NCI-H526 (cell line): ENCODE measurements at regions not wholly inside any gene's neighbourhood (a gene's known extent, or its start where the extent isn't known, plus 50 kb on each side); places are given as distances from the start of the nearest gene placed in this dataset.
"Not testable (repeated sequence)": the region's sequence is repeated elsewhere in the genome, so short reads cannot be mapped to it uniquely, and the experiment has no call there.

Source experiments
- DNase-seq, 2 experiments: peaks; one replicate each; lab custom pipeline; 2025; lab: John Stamatoyannopoulos, UW

GRCh38 chr14:41289025-41289424 is 317.7 kb upstream of the LRFN5 start:
- no peak for DNase-seq

DNA sequence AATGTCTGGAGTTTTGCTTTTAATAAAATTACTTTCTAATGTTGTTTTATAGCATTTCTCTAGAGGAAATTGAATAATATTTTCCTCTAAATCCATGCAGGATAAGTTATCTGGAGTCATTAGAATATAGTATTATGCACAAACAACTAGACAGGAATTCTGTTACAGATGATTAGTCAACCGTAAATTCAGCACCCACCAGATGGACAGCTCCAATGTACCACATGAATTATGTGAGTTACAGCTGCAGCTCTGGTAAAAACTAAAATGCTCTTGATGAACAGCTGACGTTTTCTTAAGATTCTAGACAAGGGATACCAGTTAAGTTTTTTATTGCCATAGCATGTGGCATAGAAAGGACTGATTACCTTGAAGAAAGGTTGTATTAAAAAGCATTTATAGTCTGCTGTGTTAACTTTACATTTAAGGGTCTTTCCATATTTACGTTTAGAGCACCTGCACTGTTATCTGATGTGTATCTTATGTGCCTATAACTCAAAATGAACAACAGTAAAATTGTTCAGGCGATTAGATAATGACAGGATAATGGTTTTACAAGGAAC is 321.4 kb upstream of the LRFN5 start:
- peak; percentile 19 to 20 for DNase-seq

DNA sequence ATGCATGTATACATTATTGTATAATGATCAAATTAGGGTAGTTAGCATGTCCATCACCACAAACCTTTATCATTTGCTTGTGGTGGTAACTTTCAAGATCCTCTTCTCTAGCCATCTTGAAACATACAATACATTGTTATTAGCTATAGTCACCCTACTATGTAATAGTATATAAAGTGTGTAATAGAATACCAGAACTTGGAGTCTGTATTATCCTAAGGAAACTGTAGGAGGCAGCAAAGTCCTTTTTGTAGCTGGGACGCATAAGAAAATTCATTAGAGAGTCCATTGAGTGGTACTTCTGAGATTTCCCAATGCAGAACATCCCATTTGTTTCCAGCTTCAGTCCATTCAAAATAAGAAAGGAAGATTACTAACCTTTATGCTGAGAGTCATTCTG is 325.9 kb upstream of the LRFN5 start:
- peak; percentile 17 to 39 for DNase-seq

DNA sequence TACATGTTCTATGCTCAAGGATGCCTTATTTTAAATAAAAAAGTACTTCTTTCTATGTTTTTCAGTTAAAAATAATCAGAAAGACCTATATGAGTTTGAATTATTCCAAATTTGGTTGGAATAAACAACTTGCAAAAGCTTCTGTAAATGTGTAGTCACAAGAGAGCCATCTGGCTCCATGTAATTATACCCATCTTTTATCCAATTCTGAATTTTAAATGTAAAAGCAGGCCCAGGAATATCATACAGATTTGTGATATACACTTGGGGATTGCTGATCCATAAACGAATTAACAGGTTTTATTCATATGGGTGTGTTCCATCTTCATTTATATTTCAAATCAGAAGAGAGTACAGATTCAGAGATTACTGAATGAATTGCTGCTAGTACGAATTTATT is 329.2 kb upstream of the LRFN5 start:
- DNase-seq: no peak

DNA sequence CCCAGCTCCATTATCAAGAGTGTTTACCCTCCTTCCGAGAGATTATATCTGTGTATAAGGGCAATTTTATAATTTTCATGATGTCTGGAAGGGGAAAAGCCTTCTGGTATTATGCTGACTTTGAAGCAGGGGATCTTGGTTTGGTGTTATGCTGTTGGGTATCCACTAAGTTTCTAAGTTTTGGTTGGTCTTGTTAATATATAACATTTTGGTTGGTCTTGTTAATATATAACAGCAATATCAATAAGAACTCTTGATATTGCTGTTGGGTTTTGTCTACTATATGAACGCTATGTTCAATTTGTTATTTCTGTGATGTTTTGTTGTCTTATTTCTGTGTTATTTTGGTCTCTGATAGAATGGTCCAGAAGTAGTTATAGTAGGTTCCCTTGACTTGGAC is 349.2 kb upstream of the LRFN5 start:
- DNase-seq: no peak

DNA sequence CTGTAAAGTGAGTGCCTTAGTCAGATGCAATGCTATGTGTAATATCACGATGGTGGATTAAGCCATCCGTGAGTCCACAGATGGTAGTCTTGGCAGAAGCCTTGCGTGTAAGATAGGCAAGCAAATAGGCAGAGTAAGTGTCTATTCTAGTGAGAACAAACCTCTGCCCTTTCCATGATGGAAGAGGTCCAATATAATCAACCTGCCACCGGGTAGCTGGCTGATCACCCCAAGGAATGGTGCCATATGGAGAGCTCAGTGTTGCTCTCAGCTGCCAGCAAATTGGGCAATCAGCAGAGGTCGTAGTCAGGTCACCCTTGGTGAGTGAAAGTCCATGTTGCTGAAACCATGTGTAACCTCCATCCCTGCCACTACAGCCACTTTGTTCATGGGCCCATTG is 371.2 kb upstream of the LRFN5 start:
- no peak for DNase-seq

GRCh38 chr14:41230683-41231082 is 376.0 kb upstream of the LRFN5 start:
- no peak for DNase-seq

GRCh38 chr14:41229824-41230223 is 376.9 kb upstream of the LRFN5 start:
- DNase-seq: no peak

- no peak for DNase-seq
Measured at GRCh38 chr14:41225433-41225832, 381.2 kb upstream of the LRFN5 start.

GRCh38 chr14:41222581-41222980 is 384.1 kb upstream of the LRFN5 start:
- no peak for DNase-seq

GRCh38 chr14:41214978-41215377 is 391.7 kb upstream of the LRFN5 start:
- DNase-seq: not testable (repeated sequence)

DNA sequence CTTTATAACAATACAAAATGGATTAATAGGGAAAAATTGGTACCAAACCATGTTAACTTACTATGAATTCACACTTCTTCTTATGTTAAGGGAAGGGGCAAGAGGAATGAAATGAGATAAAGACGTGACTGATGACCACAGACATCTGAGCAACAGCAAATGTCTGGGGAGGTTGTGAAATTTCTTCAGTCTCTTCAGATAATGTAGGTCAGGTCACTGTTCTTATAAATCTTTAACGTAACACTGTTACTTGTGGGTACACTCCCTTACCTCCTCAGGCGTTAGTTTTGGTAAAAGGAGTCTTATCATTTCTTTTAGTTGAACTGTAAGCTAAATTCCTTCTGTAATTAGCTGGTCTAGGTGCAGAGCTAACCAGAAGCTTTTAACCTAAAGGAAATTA is 405.0 kb upstream of the LRFN5 start:
- no peak for DNase-seq

DNA sequence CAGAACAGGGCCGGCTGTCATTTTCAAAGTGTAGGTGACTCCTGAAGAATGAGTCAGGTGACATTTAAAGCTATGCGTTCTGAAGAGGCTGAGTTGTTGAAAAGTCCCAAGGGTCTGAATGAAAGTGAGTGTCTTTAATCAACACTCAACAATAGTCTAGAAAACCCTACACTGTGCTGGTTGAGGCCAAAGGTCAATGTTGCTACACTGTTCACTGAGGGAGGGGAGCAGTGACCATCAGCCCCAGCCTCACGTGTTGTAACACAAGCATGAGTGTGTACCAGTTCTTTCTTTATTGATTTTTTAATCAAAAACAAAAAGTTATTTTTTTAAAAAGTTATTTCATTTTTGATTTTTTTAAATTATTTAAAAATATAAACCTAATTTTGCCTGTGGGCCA is 418.8 kb upstream of the LRFN5 start:
- DNase-seq: no peak

DNA sequence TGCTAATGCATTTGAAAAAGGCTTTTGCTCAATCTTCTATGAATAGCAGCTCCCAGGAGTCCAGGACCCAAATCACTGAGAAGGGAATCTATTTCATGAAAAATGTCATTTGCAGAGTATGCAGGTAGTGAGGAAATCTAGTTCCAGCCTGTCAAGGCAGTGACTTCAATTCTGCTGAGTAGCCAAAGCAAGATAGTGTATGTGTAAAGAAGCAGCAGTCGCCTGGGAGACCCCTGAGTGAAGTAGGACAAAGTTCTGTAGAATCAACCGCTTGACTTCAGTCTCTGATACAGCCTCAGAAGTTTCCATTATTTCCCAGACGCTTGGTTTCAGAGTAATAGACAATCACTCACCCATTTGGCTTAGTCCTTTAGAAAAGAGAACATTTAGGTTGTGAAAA is 435.6 kb upstream of the LRFN5 start:
- no peak for DNase-seq

- DNase-seq: no peak
Measured at GRCh38 chr14:41167040-41167439, 439.6 kb upstream of the LRFN5 start.

- DNase-seq: no peak
Measured at GRCh38 chr14:41154143-41154807, 452.4 kb upstream of the LRFN5 start.

GRCh38 chr14:41146391-41146790 is 460.3 kb upstream of the LRFN5 start:
- no peak for DNase-seq

DNA sequence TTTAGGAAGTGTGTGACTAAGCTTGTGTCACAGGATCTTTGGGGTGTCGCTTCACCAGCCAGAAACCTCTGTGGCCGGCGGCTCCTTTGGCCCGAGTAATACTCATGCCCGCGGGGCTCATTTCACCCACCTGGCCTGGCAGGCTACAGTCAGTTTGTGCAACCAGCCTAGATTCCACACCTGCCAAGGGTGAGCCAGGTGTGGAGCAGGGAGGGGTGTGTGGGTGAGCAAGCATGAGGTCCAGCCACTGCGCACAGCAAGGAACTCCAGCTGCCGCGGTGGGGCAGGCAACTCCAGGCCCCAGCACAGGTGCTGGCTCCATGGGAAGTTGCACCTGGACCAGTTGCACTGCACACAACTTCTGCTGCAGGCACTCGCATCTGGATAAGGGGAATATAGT is 462.3 kb upstream of the LRFN5 start:
- DNase-seq: no peak

GRCh38 chr14:41137741-41138140 is 468.9 kb upstream of the LRFN5 start:
- no peak for DNase-seq

- no peak for DNase-seq
Measured at GRCh38 chr14:41130274-41130673, 476.4 kb upstream of the LRFN5 start.

GRCh38 chr14:41120402-41120801 is 486.3 kb upstream of the LRFN5 start:
- no peak for DNase-seq

GRCh38 chr14:41096131-41096530 is 510.5 kb upstream of the LRFN5 start:
- DNase-seq: no peak

DNA sequence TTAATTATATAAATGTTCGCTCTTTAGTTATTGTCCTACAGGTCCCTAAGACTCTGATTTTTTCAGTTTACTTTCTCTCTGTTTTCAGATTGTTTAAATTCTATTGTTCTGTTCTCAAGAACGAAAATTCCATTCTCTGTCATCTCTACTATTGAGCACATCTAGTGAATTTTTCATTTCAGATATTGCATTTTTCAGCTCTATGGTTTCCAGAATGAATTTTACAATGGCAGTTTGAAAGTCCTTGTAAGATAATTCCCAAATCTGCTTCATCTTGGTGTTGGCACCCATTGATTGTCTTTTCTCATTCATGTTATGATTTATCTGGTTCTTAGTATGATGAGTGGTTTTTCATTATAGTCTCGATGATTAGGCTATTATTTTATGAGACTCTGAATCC is 519.6 kb upstream of the LRFN5 start:
- DNase-seq: no peak

DNA sequence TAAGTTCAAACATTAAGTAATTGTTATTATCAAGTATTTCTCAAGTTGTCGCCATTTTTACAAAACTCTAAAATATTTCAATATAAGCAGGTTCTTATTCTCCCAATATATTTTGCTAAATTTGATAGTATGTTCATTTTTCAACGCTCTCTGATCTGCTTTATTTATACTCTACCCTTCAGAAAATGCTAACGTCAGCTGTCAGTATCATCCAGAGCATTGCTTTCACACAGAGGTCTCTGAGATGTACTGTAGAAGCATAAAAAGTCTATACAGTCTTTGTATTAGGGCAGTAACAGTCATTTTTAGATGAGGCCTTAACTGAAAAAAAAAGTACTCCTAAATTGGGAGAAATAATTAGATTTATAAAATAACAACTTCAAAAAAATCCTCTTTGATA is 533.1 kb upstream of the LRFN5 start:
- DNase-seq: no peak
